ENCODE measurements at regions not wholly inside any gene's neighbourhood (a gene's known extent, or its start where the extent isn't known, plus 50 kb on each side); places are given as distances from the start of the nearest gene placed in this dataset.

DNA sequence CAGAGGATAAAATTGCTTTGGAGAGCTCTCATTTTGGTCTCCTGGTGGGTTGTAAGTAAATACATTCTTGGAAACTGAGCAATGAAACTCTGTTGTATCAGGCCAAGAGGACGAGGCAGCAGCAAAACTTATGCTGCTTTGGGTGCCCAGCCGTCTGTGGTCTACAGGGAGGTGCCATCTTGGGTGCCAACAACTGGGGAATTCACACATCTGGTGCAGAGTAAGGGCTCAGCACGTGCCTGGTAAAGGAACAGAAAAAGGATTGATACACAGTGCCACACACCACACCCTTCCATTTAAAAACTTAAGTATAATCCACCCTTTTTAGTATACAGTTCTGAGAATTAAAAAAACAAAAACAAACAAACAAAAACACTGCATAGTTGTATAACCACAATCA lies 221.9 kb downstream of the TSN start:
- intact Hi-C loops (cut with DNase I) = no loop called here
- H3K27ac ChIP-seq = no peak overlapping the region

DNA sequence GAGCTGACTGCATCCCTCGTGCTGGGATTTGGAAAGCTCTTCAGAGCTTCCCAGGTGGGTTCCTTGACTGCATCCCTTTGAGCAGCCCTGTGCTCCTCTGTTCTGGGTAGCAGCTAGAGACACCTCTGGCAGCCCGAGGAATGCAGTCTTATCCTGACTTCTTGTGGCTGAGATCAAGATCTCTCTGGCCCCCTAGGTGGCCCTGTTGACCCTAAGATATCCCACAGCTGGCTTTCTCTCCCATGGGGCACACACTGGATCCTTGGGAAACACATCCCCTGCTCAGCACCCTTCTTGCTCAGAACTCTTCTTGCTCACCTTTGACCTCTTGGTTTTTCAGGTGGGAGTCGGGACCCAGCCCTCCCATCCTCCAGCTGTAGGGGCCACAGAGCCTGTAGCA lies 237.2 kb downstream of the TSN start:
- no peaks in the 10 kb centered on the region for H3K9me3 ChIP-seq
- DNase-seq = no peak
- intact Hi-C loops (cut with DNase I) = no loop called here
- H3K36me3 ChIP-seq = no peaks in the 10 kb centered on the region
- no peak overlapping the region for H3K27ac ChIP-seq
- no peaks in the 10 kb centered on the region for H3K27me3 ChIP-seq
- no peaks in the 10 kb centered on the region for H3K4me1 ChIP-seq (ENCODE audit: insufficient read depth)
- 65 to 71% (median 67%) methylated on average over 3 of the region's 3 CpGs for whole genome bisulfite sequencing, 3 donors
- H3K4me3 ChIP-seq = no peak overlapping the region
- no peak for TF ChIP-seq POLR2A (IDR thresholded peaks at IDR 0.05)
- TF ChIP-seq, protein P1, sequence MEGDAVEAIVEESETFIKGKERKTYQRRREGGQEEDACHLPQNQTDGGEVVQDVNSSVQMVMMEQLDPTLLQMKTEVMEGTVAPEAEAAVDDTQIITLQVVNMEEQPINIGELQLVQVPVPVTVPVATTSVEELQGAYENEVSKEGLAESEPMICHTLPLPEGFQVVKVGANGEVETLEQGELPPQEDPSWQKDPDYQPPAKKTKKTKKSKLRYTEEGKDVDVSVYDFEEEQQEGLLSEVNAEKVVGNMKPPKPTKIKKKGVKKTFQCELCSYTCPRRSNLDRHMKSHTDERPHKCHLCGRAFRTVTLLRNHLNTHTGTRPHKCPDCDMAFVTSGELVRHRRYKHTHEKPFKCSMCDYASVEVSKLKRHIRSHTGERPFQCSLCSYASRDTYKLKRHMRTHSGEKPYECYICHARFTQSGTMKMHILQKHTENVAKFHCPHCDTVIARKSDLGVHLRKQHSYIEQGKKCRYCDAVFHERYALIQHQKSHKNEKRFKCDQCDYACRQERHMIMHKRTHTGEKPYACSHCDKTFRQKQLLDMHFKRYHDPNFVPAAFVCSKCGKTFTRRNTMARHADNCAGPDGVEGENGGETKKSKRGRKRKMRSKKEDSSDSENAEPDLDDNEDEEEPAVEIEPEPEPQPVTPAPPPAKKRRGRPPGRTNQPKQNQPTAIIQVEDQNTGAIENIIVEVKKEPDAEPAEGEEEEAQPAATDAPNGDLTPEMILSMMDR (IDR thresholded peaks at IDR 0.05) = no peak
- TF ChIP-seq EP300 (IDR thresholded peaks at IDR 0.05) = no peak

More for the DNA sequence above, 221.9 kb downstream of the TSN start:
- peaks cover 6% of the 10 kb centered on the region for H3K4me1 ChIP-seq (ENCODE audit: insufficient read depth)
- 44 to 53% (median 48%) methylated on average over 3 of the region's 3 CpGs for WGBS, 3 donors
- no peaks in the 10 kb centered on the region for H3K27me3 ChIP-seq
- no peaks in the 10 kb centered on the region for H3K36me3 ChIP-seq
- no peaks in the 10 kb centered on the region for H3K9me3 ChIP-seq
- DNase-seq = no peak
- TF ChIP-seq EP300 (IDR thresholded peaks at IDR 0.05) (no peak), POLR2A (IDR thresholded peaks at IDR 0.05) (no peak)
- TF ChIP-seq, protein P1 (IDR thresholded peaks at IDR 0.05) = no peak
- no peak overlapping the region for H3K4me3 ChIP-seq

DNA sequence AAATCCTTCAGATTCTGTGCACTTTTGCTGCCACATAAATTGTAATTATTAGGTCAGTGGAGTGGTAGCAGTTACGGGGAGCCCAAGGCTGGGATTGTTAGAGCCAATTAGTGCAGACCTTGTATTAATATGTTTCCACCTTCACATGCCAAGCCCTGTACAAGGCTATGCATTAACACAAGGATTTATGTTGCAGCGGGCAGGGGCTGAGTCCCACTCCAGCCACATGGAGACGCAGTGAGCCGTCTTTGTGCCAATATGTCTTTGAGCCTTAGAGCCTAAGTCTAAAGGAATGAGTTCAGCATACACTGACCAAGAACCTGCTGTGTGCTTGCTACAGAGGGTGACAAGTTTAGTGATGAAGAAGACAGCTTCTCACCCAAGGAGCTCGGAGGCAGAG lies 238.2 kb downstream of the TSN start:
- TF ChIP-seq POLR2A (IDR thresholded peaks at IDR 0.05) (no peak), EP300 (IDR thresholded peaks at IDR 0.05) (no peak)
- TF ChIP-seq, protein P1 (IDR thresholded peaks at IDR 0.05) = no peak
- H3K4me1 ChIP-seq (ENCODE audit: insufficient read depth) = no peaks in the 10 kb centered on the region
- no peaks in the 10 kb centered on the region for H3K36me3 ChIP-seq
- no peaks in the 10 kb centered on the region for H3K9me3 ChIP-seq
- DNase-seq = no peak
- H3K4me3 ChIP-seq = no peak overlapping the region
- 59 to 73% (median 67%) methylated on average over 5 of the region's 5 CpGs for WGBS, 3 donors
- intact Hi-C loops (cut with DNase I) = no loop called here
- no peak overlapping the region for H3K27ac ChIP-seq
- H3K27me3 ChIP-seq = no peaks in the 10 kb centered on the region

DNA sequence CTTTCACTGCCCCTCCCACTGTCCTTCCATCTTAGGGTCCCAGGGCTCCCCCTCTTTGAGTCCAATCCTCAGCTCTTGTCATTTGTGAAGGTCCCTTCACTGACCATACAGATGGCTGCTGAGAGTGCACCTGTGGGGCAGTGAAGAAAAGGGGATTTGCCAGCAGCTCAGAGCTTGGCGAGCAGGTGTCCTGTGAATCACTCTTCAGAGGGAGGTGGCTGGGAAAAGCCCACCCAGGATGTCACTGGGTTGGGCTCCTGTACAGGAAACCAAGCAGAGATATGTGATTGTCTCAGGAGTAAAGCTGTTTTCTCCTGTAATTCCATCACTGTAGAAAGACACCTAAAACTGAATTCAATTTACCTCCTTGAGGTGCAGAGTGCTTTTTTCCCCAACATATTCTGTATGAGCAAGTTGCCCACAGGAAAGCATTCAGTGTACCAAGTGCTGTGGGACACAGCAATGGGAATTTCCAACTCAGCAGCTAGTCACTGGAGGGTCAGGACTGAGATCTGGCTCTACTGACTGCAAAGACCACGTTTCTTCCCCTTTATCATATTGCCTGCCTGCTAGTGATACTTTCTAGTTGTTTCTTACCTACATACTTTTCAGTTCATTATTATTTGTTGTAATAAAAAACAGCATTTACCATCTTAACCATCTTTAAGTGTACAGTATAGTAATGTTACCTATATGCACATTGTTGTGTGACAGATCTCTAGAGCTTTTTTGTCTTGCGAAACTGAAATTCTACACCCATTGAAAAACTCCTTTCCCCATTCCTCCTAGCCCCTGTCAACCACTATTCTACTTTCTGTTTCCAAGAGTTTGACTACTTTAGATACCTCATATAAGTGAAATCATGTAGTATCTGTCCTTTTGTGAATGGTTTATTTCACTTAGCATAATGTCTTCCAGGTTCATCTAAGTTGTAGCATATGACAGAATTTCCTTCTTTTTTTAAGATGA lies 239.1 kb downstream of the TSN start:
- no peaks in the 10 kb centered on the region for H3K4me1 ChIP-seq (ENCODE audit: insufficient read depth)
- H3K27ac ChIP-seq = no peak overlapping the region
- TF ChIP-seq EP300 (IDR thresholded peaks at IDR 0.05) = no peak
- TF ChIP-seq, protein P1 (IDR thresholded peaks at IDR 0.05) = no peak
- no peak for TF ChIP-seq POLR2A (IDR thresholded peaks at IDR 0.05)
- no peak overlapping the region for H3K4me3 ChIP-seq
- intact Hi-C loops (cut with DNase I) = no loop called here
- H3K27me3 ChIP-seq = no peaks in the 10 kb centered on the region
- 71 to 75% (median 72%) methylated on average over 3 of the region's 3 CpGs for WGBS, 3 donors
- no peaks in the 10 kb centered on the region for H3K9me3 ChIP-seq
- no peaks in the 10 kb centered on the region for H3K36me3 ChIP-seq
- no peak for DNase-seq

Measured in ovary (tissue), 7 donors.